Activated CD4-positive, CD25-positive, alpha-beta regulatory T cell treated with anti-CD3 and anti-CD28 coated beads, Interleukin-2, amount 50 U/mL, for 24 hours (primary cell): ENCODE measurements at regions not wholly inside any gene's neighbourhood (a gene's known extent, or its start where the extent isn't known, plus 50 kb on each side); places are given as distances from the start of the nearest gene placed in this dataset.

Experiments
- ATAC-seq, 2 donors: fragments of 150-1000 bp; cut with Tn5 transposase; one replicate each; pipeline ENCODE4 v1.10.0; 2021; ENCODE audit warnings: mild to moderate bottlenecking in 1 of 2, moderate library complexity in 1 of 2

- no peak for ATAC-seq
Observed at GRCh38 chr12:27382924-27383323, 50.3 kb downstream of the BMAL2 start.

- peak in 1 of 2 donors; percentile 55 for ATAC-seq
Observed at GRCh38 chr12:27383429-27384260, 51.0 kb downstream of the BMAL2 start.

- ATAC-seq, result no peak
Observed at GRCh38 chr12:27384261-27384590, 51.6 kb downstream of the BMAL2 start.

GRCh38 chr12:27385766-27386564, 53.3 kb downstream of the BMAL2 start:
- ATAC-seq, result no peak

- ATAC-seq, result no peak
Observed at GRCh38 chr12:27387473-27387872, 54.8 kb downstream of the BMAL2 start.

- no peak for ATAC-seq
Observed at GRCh38 chr12:27388650-27389049, 56.0 kb downstream of the BMAL2 start.

- ATAC-seq, result no peak
Observed at GRCh38 chr12:27394676-27395075, 51.9 kb upstream of the SMCO2 start.

GRCh38 chr12:27396216-27396815, 50.2 kb upstream of the SMCO2 start:
- ATAC-seq, result no peak
